K562 (cell line): ENCODE measurements at regions not wholly inside any gene's neighbourhood (a gene's known extent, or its start where the extent isn't known, plus 50 kb on each side); places are given as distances from the start of the nearest gene placed in this dataset.

Experiments
- ATAC-seq: fragments of 200-7000 bp; cut with Tn5 transposase; 3 replicates; pipeline ENCODE4 v1.9.1; 2020; ENCODE audit warnings: moderate library complexity
- BruUV-seq: library from RNA; stranded (reverse); fragments of 400-500 nt; replicated peaks from 2 replicates; lab custom pipeline; 2021; lab: Mats Ljungman, UMichigan
- CTCF ChIA-PET: fragments of 300-600 bp; formaldehyde crosslinking; extraction: SDS; loops from one replicate; lab custom pipeline; 2021; ENCODE audit warnings: low intra/inter-chr PET ratio; lab: Yijun Ruan, JAX
- POLR2A ChIA-PET: fragments of 300-600, 350-650 bp; sonication (Branson Sonifier 250); formaldehyde crosslinking; extraction: SDS; loops from one replicate; lab custom pipeline; 2021; ENCODE audit warnings: antibody characterized with exemption, inconsistent platforms; lab: Yijun Ruan, JAX
- DNase-seq, 4 experiments: peaks; one replicate each; pipeline versions ENCODE4 v3.0.0 to v3.0.0-alpha.2; 2011 to 2018; ENCODE audit warnings: low spot score in 3 of 4, mixed read lengths in 3 of 4; ENCODE audit errors: extremely low read depth in 1 of 4
- FAIRE-seq: peaks from 2 replicates; lab custom pipeline; 2011; peaks lifted over from hg19 to GRCh38; lab: Jason Lieb, UNC
- H2AFZ ChIP-seq: 2 replicates; pipeline ENCODE4 v1.6.0; 2011; ENCODE audit warnings: low read depth, low read length, control low read depth, inconsistent platforms
- H3K27ac ChIP-seq: fragments of 200-600 bp; 3 replicates; pipeline ENCODE4 v1.8.0; 2011; ENCODE audit warnings: low read depth, mild to moderate bottlenecking, control low read depth, inconsistent platforms, low read length, moderate library complexity, mixed read lengths; ENCODE audit errors: extremely low read depth
- H3K27me3 ChIP-seq, 2 experiments: fragments of 300-600 bp in 1 of 2; 2 replicates in 1 of 2; 3 replicates in 1 of 2; pipeline versions ENCODE4 v1.6.0 to v1.8.0; 2011; ENCODE audit warnings: inconsistent platforms in 2 of 2, low read length in 2 of 2, mild to moderate bottlenecking in 1 of 2, mixed read lengths in 1 of 2, moderate library complexity in 1 of 2; ENCODE audit not compliant: control insufficient read depth in 2 of 2, insufficient read depth in 2 of 2
- H3K36me3 ChIP-seq: fragments of 300-600 bp; 3 replicates; pipeline ENCODE4 v1.8.0; 2011; ENCODE audit warnings: mild to moderate bottlenecking, low read length, inconsistent platforms; ENCODE audit not compliant: control insufficient read depth, insufficient read depth
- H3K4me1 ChIP-seq, 2 experiments: fragments of 200-600 bp in 1 of 2; replicated peaks in 1 of 2; 2 replicates in 1 of 2; 3 replicates in 1 of 2; pipeline versions ENCODE4 v1.5.1 to v1.8.0; 2011; ENCODE audit warnings: inconsistent platforms in 2 of 2, low read length in 2 of 2, mild to moderate bottlenecking in 1 of 2, mixed read lengths in 1 of 2, moderate library complexity in 1 of 2; ENCODE audit not compliant: control insufficient read depth in 2 of 2, insufficient read depth in 2 of 2
- H3K4me2 ChIP-seq: 2 replicates; pipeline ENCODE4 v1.6.1; 2011; ENCODE audit warnings: low read length, control low read depth, inconsistent platforms, mixed read lengths; ENCODE audit not compliant: insufficient read depth
- H3K4me3 ChIP-seq: fragments of 200-600 bp; sonication (generic), shearing (Covaris generic); 2 replicates; pipeline ENCODE4 v1.5.1; 2016; ENCODE audit warnings: control low read depth, inconsistent platforms
- H3K79me2 ChIP-seq: fragments of 200-600 bp; 3 replicates; pipeline ENCODE4 v1.8.0; 2011; ENCODE audit warnings: low read length, inconsistent platforms; ENCODE audit not compliant: control insufficient read depth, insufficient read depth
- H3K9ac ChIP-seq, 2 experiments: 2 replicates each; pipeline versions ENCODE4 v1.6.0 to v1.6.1; 2011; ENCODE audit warnings: low read depth in 2 of 2, low read length in 2 of 2, control low read depth in 1 of 2, inconsistent platforms in 1 of 2, mild to moderate bottlenecking in 1 of 2, mixed read lengths in 1 of 2; ENCODE audit not compliant: insufficient read depth in 1 of 2
- H3K9me1 ChIP-seq: one replicate; pipeline ENCODE4 v1.6.0; 2011; ENCODE audit warnings: inconsistent platforms, mild to moderate bottlenecking, low read length, moderate library complexity; ENCODE audit not compliant: control insufficient read depth, insufficient read depth
- H3K9me3 ChIP-seq: replicated peaks from 2 replicates; pipeline ENCODE4 v1.5.1; 2011; ENCODE audit warnings: low read depth, low read length, inconsistent platforms; ENCODE audit not compliant: control insufficient read depth, insufficient read depth
- H4K20me1 ChIP-seq: replicated peaks from 2 replicates; pipeline ENCODE4 v1.6.1; 2011; ENCODE audit warnings: low read length, inconsistent platforms, mixed read lengths; ENCODE audit not compliant: control insufficient read depth, insufficient read depth
- BRF2 ChIP-seq: IDR thresholded peaks from 3 replicates; pipeline ENCODE4 v1.6.1; 2011; ENCODE audit warnings: borderline replicate concordance, mild to moderate bottlenecking; ENCODE audit not compliant: insufficient read length, insufficient read depth
- ZNF253 ChIP-seq: fragments of 250-450 bp; sonication (Bioruptor Pico); conservative IDR thresholded peaks from 2 replicates; pipeline ENCODE4 v1.6.1; 2021; ENCODE audit warnings: mild to moderate bottlenecking
- ZNF282 ChIP-seq: sonication (generic); formaldehyde crosslinking; IDR thresholded peaks from 2 replicates; pipeline ENCODE4 v1.8.1; 2023; ENCODE audit warnings: missing genetic modification reagents
- WGBS: fragments of 100-300 bp; shearing (Covaris generic); methylation state at CpG from one replicate; pipeline ENCODE4 v1.1.6; 2016; ENCODE audit warnings: low coverage, mixed read lengths; ENCODE audit not compliant: insufficient coverage; ENCODE audit errors: missing lambda C conversion rate; 5-methylcytosine and 5-hydroxymethylcytosine counted together
- in situ Hi-C: fragments of 300-500 bp; cut with MboI; formaldehyde crosslinking; loops from 4 replicates; pipeline ENCODE4 v1.15.0; 2018; ENCODE audit warnings: inconsistent platforms, mixed read lengths
- intact Hi-C: fragments of 100-400 bp; cut with micrococcal nuclease; formaldehyde crosslinking; loops from 2 replicates; pipeline ENCODE4 v1.14.2; 2022
- TF ChIP-seq, protein P1 (sequence below): sonication (generic); formaldehyde crosslinking; IDR thresholded peaks from 2 replicates; pipeline ENCODE4 v1.8.0; 2023; ENCODE audit warnings: mild to moderate bottlenecking, missing genetic modification reagents

GRCh38 chr6:21653323-21653722 lies 59.8 kb downstream of the SOX4 start:
- 0 out of 5 replicates have a peak, but pooled peaks cover 2 to 8% of the 10 kb centered on the region in 2 experiments for H3K27me3 ChIP-seq
- H3K4me1 ChIP-seq, result no peaks in the 10 kb centered on the region
- no peak for FAIRE-seq
- POLR2A ChIA-PET, result no interaction called here
- intact Hi-C loops, result no loop called here
- BruUV-seq, result no TSS peak
- no peaks in the 10 kb centered on the region for H3K9me1 ChIP-seq
- H3K9me3 ChIP-seq, result no peaks in the 10 kb centered on the region
- H3K4me2 ChIP-seq, result no peak overlapping the region
- H3K79me2 ChIP-seq, result no peaks in the 10 kb centered on the region
- ATAC-seq, result no peak
- no peaks in the 10 kb centered on the region for H4K20me1 ChIP-seq
- no peak overlapping the region for H2AFZ ChIP-seq
- TF ChIP-seq ZNF282 (CRISPR knock-in tag) (no peak), ZNF253 (CRISPR knock-in tag) (no peak), BRF2 (no peak)
- TF ChIP-seq, protein P1, sequence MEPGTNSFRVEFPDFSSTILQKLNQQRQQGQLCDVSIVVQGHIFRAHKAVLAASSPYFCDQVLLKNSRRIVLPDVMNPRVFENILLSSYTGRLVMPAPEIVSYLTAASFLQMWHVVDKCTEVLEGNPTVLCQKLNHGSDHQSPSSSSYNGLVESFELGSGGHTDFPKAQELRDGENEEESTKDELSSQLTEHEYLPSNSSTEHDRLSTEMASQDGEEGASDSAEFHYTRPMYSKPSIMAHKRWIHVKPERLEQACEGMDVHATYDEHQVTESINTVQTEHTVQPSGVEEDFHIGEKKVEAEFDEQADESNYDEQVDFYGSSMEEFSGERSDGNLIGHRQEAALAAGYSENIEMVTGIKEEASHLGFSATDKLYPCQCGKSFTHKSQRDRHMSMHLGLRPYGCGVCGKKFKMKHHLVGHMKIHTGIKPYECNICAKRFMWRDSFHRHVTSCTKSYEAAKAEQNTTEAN (CRISPR knock-in tag), result no peak
- TF ChIP-seq, all 486 proteins: peak for 0
- Histone ChIP-seq H3K4me3 (no peak overlapping the region), H3K27ac (no peak overlapping the region), H3K36me3 (no peaks in the 10 kb centered on the region), H3K9ac (no peak overlapping the region)
- CTCF ChIA-PET, result no interaction called here
- DNase-seq, result no peak
- WGBS, result 0% methylated on average over 4 of the region's 4 CpGs
- in situ Hi-C loops, result no loop called here
